Adrenal gland (tissue), 9 donors: ENCODE measurements at regions not wholly inside any gene's neighbourhood (a gene's known extent, or its start where the extent isn't known, plus 50 kb on each side); places are given as distances from the start of the nearest gene placed in this dataset.

ENCODE experiments used
- DNase-seq, 7 donors: peaks; one replicate each; pipeline ENCODE4 v3.0.0-alpha.2; 2019 to 2020
- H3K27ac ChIP-seq, 5 donors: fragments of 200-600 bp; sonication (generic) in 4 of 5; 1 replicate in 3 of 5; 2 replicates in 2 of 5; pipeline versions ENCODE4 v1.5.1 to v1.8.0; 2016 to 2020; ENCODE audit warnings: mild to moderate bottlenecking in 1 of 5
- H3K27me3 ChIP-seq: fragments of 200-600 bp; 2 replicates; pipeline ENCODE4 v1.8.0; 2021
- H3K36me3 ChIP-seq, 2 donors: fragments of 200-600 bp; replicated peaks in 1 of 2; 1 replicate in 1 of 2; 2 replicates in 1 of 2; pipeline versions ENCODE4 v1.5.1 to v1.8.0; 2018 to 2022
- H3K4me1 ChIP-seq, 2 donors: fragments of 200-600 bp; replicated peaks in 1 of 2; 1 replicate in 1 of 2; 2 replicates in 1 of 2; pipeline versions ENCODE4 v1.5.1 to v1.8.0; 2018 to 2021
- H3K4me3 ChIP-seq, 4 donors: fragments of 200-600 bp; sonication (generic) in 3 of 4; one replicate each; pipeline ENCODE4 v1.5.1; 2016 to 2018
- H3K9me3 ChIP-seq, 3 donors: fragments of 200-600 bp; sonication (generic) in 1 of 3; replicated peaks in 1 of 3; 1 replicate in 2 of 3; 2 replicates in 1 of 3; pipeline versions ENCODE4 v1.5.1 to v1.8.0; 2016 to 2021
- CTCF ChIP-seq, 6 experiments: fragments of 450-650 bp in 4 of 6; fragments of 200-600 bp in 2 of 6; sonication (generic) in 1 of 6; IDR thresholded peaks; 1 replicate in 5 of 6; 2 replicates in 1 of 6; pipeline versions ENCODE4 v1.5.1 to v1.8.0; 2016 to 2021; ENCODE audit warnings: antibody characterized with exemption in 6 of 6, mild to moderate bottlenecking in 2 of 6, moderate library complexity in 1 of 6
- POLR2A ChIP-seq, 2 donors: fragments of 450-650 bp; IDR thresholded peaks; one replicate each; pipeline ENCODE4 v1.6.1; 2017; ENCODE audit warnings: antibody characterized with exemption in 2 of 2, mild to moderate bottlenecking in 2 of 2, moderate library complexity in 1 of 2
- WGBS, 4 donors: extraction: QIAGEN DNeasy Blood & Tissue Kit in 2 of 4; methylation state at CpG; one replicate each; pipeline versions ENCODE4 v1.1.5 to v1.1.7; 2013 to 2017; 5-methylcytosine and 5-hydroxymethylcytosine counted together
- intact Hi-C, 2 donors: fragments of 100-400 bp; cut with DNase I; formaldehyde crosslinking; loops; one replicate each; pipeline versions ENCODE4 v1.14.1 to v1.15.0; 2022 to 2023
- donor health status: healthy with polysubstance abuse.
- donor health status: Bipolar disorder and iron deficiency.
- donor health status: DM: yes; HTN: yes; CAD: no.
- donor health status: DM: no; HTN: no; CAD: no.
- donor health status: DM: no; HTN: no; CAD: no.

- H3K27me3 ChIP-seq, result no peaks in the 10 kb centered on the region
- WGBS, 4 donors, result 67 to 72% (median 70%) methylated on average over 3 of the region's 3 CpGs
- no peak overlapping the region for H3K4me3 ChIP-seq
- H3K4me1 ChIP-seq, result no peaks in the 10 kb centered on the region
- H3K9me3 ChIP-seq, result no peaks in the 10 kb centered on the region
- intact Hi-C loops, result no loop called here
- no peak for TF ChIP-seq POLR2A (IDR thresholded peaks at IDR 0.05)
- TF ChIP-seq CTCF (IDR thresholded peaks at IDR 0.05), result no peak
- no peak for DNase-seq
- H3K36me3 ChIP-seq, result no peaks in the 10 kb centered on the region
- H3K27ac ChIP-seq, result no peak overlapping the region
These were observed 79.1 kb upstream of the RAPGEF2 start for GRCh38 chr4:159023741-159024140.

GRCh38 chr4:159024266-159024665 is 78.6 kb upstream of the RAPGEF2 start:
- no peaks in the 10 kb centered on the region for H3K36me3 ChIP-seq
- no peak overlapping the region for H3K4me3 ChIP-seq
- 56 to 69% (median 61%) methylated on average over 5 of the region's 5 CpGs for WGBS, 4 donors
- TF ChIP-seq CTCF (IDR thresholded peaks at IDR 0.05) (no peak), POLR2A (IDR thresholded peaks at IDR 0.05) (no peak)
- no peaks in the 10 kb centered on the region for H3K27me3 ChIP-seq
- H3K27ac ChIP-seq, result no peak overlapping the region
- DNase-seq, result no peak
- no peaks in the 10 kb centered on the region for H3K4me1 ChIP-seq
- no peaks in the 10 kb centered on the region for H3K9me3 ChIP-seq
- intact Hi-C loops, result no loop called here

GRCh38 chr4:159024828-159025227 is 78.1 kb upstream of the RAPGEF2 start:
- no peak overlapping the region for H3K4me3 ChIP-seq
- intact Hi-C loops, result no loop called here

GRCh38 chr4:159026329-159026728 is 76.5 kb upstream of the RAPGEF2 start:
- no peak for TF ChIP-seq CTCF (IDR thresholded peaks at IDR 0.05)
- TF ChIP-seq POLR2A (IDR thresholded peaks at IDR 0.05), result no peak
- Histone ChIP-seq H3K27ac (no peak overlapping the region), H3K4me3 (no peak overlapping the region), H3K27me3 (no peaks in the 10 kb centered on the region), H3K9me3 (no peaks in the 10 kb centered on the region), H3K4me1 (no peaks in the 10 kb centered on the region), H3K36me3 (no peaks in the 10 kb centered on the region)
- no peak for DNase-seq
- intact Hi-C loops, result no loop called here

More at GRCh38 chr4:159024828-159025227, 78.1 kb upstream of the RAPGEF2 start:
- 92 to 100% (median 93%) methylated on average over 2 to 3 of the region's 3 CpGs for WGBS, 4 donors
- Histone ChIP-seq H3K27ac (no peak overlapping the region), H3K4me1 (no peaks in the 10 kb centered on the region), H3K36me3 (no peaks in the 10 kb centered on the region), H3K9me3 (no peaks in the 10 kb centered on the region), H3K27me3 (no peaks in the 10 kb centered on the region)
- no peak for DNase-seq
- no peak for TF ChIP-seq CTCF (IDR thresholded peaks at IDR 0.05)
- TF ChIP-seq POLR2A (IDR thresholded peaks at IDR 0.05), result no peak
